ENCODE measurements at regions not wholly inside any gene's neighbourhood (a gene's known extent, or its start where the extent isn't known, plus 50 kb on each side); places are given as distances from the start of the nearest gene placed in this dataset.

DNA sequence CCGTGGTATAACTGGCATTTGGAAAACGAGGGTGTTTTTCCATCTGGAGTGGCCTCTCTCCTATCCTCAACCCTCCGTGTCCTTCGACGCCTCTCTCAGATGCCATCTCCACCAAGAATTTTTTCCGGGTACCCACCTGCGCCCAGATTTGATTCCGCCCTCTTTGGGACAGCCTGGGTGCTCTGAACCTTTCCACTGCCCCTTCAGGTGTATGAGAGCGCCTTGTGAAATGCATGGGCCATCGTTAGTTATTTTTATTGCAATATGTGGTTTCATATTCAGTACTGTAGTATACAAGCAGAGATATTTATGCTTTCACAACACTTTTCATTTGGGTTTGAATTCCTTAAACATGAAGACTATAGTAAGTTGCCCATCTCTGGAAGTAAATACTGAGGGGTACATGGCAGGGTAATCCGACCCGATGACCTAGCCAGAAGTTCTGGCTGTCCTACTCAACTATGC is 78.2 kb upstream of the IFNE start:
- TF ChIP-seq NFRKB (IDR thresholded peaks at IDR 0.05) (no peak), SUZ12 (IDR thresholded peaks at IDR 0.05) (no peak), FOXA1 (IDR thresholded peaks at IDR 0.05) (no peak), FOXM1 (IDR thresholded peaks at IDR 0.05; ENCODE audit: borderline replicate concordance) (no peak), PKNOX1 (IDR thresholded peaks at IDR 0.05) (no peak), SP1 (IDR thresholded peaks at IDR 0.05) (no peak)

All from HEK293T (cell line).